Suppressor macrophage treated with lipopolysaccharide for 4 hours (primary cell): ENCODE measurements at regions not wholly inside any gene's neighbourhood (a gene's known extent, or its start where the extent isn't known, plus 50 kb on each side); places are given as distances from the start of the nearest gene placed in this dataset.

Experiments used
- DNase-seq: peaks from one replicate; pipeline ENCODE4 v3.0.0-alpha.2; 2020

GRCh38 chr13:107851670-107852069 is 363.7 kb downstream of the LIG4 start:
- DNase-seq = no peak

- DNase-seq = no peak
Observed at GRCh38 chr13:107847406-107847805, 367.9 kb downstream of the LIG4 start.

- DNase-seq = no peak
Observed at GRCh38 chr13:107846642-107847041, 368.7 kb downstream of the LIG4 start.

- DNase-seq = no peak
Observed at GRCh38 chr13:107845911-107846310, 369.4 kb downstream of the LIG4 start.

- no peak for DNase-seq
Observed at GRCh38 chr13:107843681-107844080, 371.7 kb downstream of the LIG4 start.

- no peak for DNase-seq
Observed at GRCh38 chr13:107843281-107843680, 372.1 kb downstream of the LIG4 start.

GRCh38 chr13:107842562-107843180 is 372.7 kb downstream of the LIG4 start:
- no peak for DNase-seq

- DNase-seq = no peak
Observed at GRCh38 chr13:107838588-107839161, 376.7 kb downstream of the LIG4 start.

GRCh38 chr13:107836685-107837084 is 378.7 kb downstream of the LIG4 start:
- no peak for DNase-seq

- DNase-seq = no peak
Observed at GRCh38 chr13:107835339-107836018, 379.9 kb downstream of the LIG4 start.

- DNase-seq = no peak
Observed at GRCh38 chr13:107834717-107835116, 380.6 kb downstream of the LIG4 start.

GRCh38 chr13:107834281-107834680 is 381.1 kb downstream of the LIG4 start:
- no peak for DNase-seq

GRCh38 chr13:107832500-107833100 is 382.7 kb downstream of the LIG4 start:
- DNase-seq = no peak

GRCh38 chr13:107830804-107831203 is 384.5 kb downstream of the LIG4 start:
- DNase-seq = no peak

GRCh38 chr13:107827840-107828549 is 387.3 kb downstream of the LIG4 start:
- DNase-seq = no peak

- DNase-seq = no peak
Observed at GRCh38 chr13:107824635-107825034, 390.7 kb downstream of the LIG4 start.

GRCh38 chr13:107822006-107822405 is 393.3 kb downstream of the LIG4 start:
- no peak for DNase-seq

- DNase-seq = no peak
Observed at GRCh38 chr13:107821492-107821891, 393.8 kb downstream of the LIG4 start.

- no peak for DNase-seq
Observed at GRCh38 chr13:107819071-107819470, 396.3 kb downstream of the LIG4 start.

GRCh38 chr13:107817647-107818287 is 397.6 kb downstream of the LIG4 start:
- DNase-seq = no peak

GRCh38 chr13:107812014-107812412 is 403.3 kb downstream of the LIG4 start:
- DNase-seq = no peak

GRCh38 chr13:107811233-107812013 is 403.9 kb downstream of the LIG4 start:
- DNase-seq = no peak
